Pancreas (tissue), 10 donors: ENCODE measurements at regions not wholly inside any gene's neighbourhood (a gene's known extent, or its start where the extent isn't known, plus 50 kb on each side); places are given as distances from the start of the nearest gene placed in this dataset.

Experiments used
- ATAC-seq, 4 donors: fragments of 200-7000 bp; cut with Tn5 transposase; one replicate each; pipeline versions ENCODE4 v1.8.0 to v1.9.1; 2020; ENCODE audit warnings: mild to moderate bottlenecking in 4 of 4, moderate library complexity in 4 of 4
- DNase-seq, 6 donors: peaks; one replicate each; pipeline ENCODE4 v3.0.0-alpha.2; 2020
- FAIRE-seq: peaks from 2 replicates; lab custom pipeline; 2012; peaks lifted over from hg19 to GRCh38; lab: Jason Lieb, UNC
- H3K27ac ChIP-seq, 4 donors: fragments of 200-600 bp; sonication (generic); 1 replicate in 3 of 4; 2 replicates in 1 of 4; pipeline versions ENCODE4 v1.5.0 to v1.8.0; 2020
- H3K27me3 ChIP-seq, 4 donors: fragments of 200-600 bp; one replicate each; pipeline ENCODE4 v1.8.0; 2021
- H3K36me3 ChIP-seq, 3 donors: fragments of 200-600 bp; sonication (generic) in 1 of 3; one replicate each; pipeline versions ENCODE4 v1.5.0 to v1.8.0; 2020 to 2021
- H3K4me1 ChIP-seq, 3 donors: fragments of 200-600 bp; one replicate each; pipeline ENCODE4 v1.8.0; 2021
- H3K4me3 ChIP-seq, 4 donors: fragments of 200-600 bp; sonication (generic) in 2 of 4; one replicate each; pipeline versions ENCODE4 v1.5.0 to v1.8.0; 2020 to 2021
- H3K9me3 ChIP-seq, 4 donors: fragments of 200-600 bp; one replicate each; pipeline ENCODE4 v1.8.0; 2021
- WGBS, 2 donors: extraction: QIAGEN DNeasy Blood & Tissue Kit; methylation state at CpG; one replicate each; pipeline ENCODE4 v1.1.7; 2013; 5-methylcytosine and 5-hydroxymethylcytosine counted together
- intact Hi-C, 3 donors: fragments of 100-400 bp; cut with DNase I; formaldehyde crosslinking; loops; one replicate each; pipeline versions ENCODE4 v1.11.1 to v1.14.2; 2022
- TF ChIP-seq, protein P1 (sequence below), 4 donors: fragments of 200-600 bp; sonication (generic) in 3 of 4; IDR thresholded peaks; one replicate each; pipeline versions ENCODE4 v1.5.0 to v1.8.0; 2021; ENCODE audit warnings: antibody characterized with exemption in 4 of 4
- donor health status: healthy with polysubstance abuse.
- donor health status: DM: no; HTN: no; CAD: no; lungs with moderate emphysema.
- donor health status: DM: no; HTN: no; CAD: no.
- donor health status: control.
- donor health status: control.
- donor health status: Bipolar disorder and iron deficiency.
- donor health status: DM: yes; HTN: yes; CAD: no.
- donor health status: DM: no; HTN: no; CAD: no.
- donor health status: DM: no; HTN: no; CAD: no.
- donor health status: DM: yes; HTN: yes; CAD: no.

DNA sequence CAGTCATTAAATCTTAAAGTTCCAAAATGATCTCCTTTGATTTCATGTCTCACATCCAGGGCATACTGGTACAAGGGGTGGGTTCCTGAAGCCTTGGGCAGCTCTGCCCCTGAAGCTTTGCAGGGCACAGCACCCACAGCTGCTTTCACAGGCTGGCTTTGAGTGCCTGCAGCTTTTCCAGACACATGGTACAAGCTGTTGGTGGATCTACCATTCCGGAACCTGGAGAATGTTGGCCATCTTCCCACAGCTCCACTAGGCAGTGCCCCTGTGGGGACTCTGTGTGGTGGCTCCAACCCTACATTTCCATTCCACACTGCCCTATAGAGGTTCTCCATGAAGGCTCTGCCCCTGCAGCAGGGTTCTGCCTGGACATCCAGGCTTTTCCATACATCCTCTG, 211.1 kb upstream of the THBS1 start:
- no peak for DNase-seq
- Histone ChIP-seq H3K27me3 (no peaks in the 10 kb centered on the region), H3K27ac (no peak overlapping the region), H3K9me3 (no peaks in the 10 kb centered on the region), H3K4me1 (no peaks in the 10 kb centered on the region), H3K4me3 (no peak overlapping the region), H3K36me3 (no peaks in the 10 kb centered on the region)
- TF ChIP-seq, protein P1, sequence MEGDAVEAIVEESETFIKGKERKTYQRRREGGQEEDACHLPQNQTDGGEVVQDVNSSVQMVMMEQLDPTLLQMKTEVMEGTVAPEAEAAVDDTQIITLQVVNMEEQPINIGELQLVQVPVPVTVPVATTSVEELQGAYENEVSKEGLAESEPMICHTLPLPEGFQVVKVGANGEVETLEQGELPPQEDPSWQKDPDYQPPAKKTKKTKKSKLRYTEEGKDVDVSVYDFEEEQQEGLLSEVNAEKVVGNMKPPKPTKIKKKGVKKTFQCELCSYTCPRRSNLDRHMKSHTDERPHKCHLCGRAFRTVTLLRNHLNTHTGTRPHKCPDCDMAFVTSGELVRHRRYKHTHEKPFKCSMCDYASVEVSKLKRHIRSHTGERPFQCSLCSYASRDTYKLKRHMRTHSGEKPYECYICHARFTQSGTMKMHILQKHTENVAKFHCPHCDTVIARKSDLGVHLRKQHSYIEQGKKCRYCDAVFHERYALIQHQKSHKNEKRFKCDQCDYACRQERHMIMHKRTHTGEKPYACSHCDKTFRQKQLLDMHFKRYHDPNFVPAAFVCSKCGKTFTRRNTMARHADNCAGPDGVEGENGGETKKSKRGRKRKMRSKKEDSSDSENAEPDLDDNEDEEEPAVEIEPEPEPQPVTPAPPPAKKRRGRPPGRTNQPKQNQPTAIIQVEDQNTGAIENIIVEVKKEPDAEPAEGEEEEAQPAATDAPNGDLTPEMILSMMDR (IDR thresholded peaks at IDR 0.05), result no peak
- ATAC-seq, result no peak
- intact Hi-C loops, result no loop called here
- FAIRE-seq, result no peak
- WGBS, 2 donors, result 96 to 98% methylated on average over 1 of the region's 1 CpG

DNA sequence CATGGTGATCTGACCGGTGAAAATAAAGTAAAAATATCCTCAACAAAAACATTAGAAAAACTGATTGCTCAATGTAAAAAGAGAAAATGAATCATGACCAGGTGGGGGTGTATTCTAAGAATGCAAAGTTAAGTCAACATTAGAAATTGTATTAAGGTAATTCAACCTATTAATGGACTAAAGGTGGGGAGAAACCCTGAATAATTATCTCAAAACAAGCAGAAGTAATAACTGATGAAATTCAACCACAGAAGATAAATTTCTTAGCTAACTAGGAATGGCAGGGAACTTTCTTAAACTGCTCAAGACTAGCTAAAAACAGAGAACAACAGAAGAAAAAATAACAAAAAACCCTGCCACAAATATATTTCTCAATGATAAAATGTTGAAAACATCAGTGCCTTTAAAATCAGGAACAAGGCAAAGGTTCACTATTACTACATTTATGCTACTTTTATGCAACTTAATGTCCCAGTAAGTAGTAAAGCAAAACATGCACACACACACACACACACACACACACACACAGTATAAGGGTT, 204.4 kb upstream of the THBS1 start:
- WGBS, 2 donors, result 87 to 95% methylated on average over 1 of the region's 1 CpG
- no peak overlapping the region for H3K4me3 ChIP-seq
- FAIRE-seq (no peak), ATAC-seq (peak in 1 of 4 donors; percentile 35), DNase-seq (no peak)
- no peaks in the 10 kb centered on the region for H3K9me3 ChIP-seq
- no peaks in the 10 kb centered on the region for H3K4me1 ChIP-seq
- H3K36me3 ChIP-seq, result no peaks in the 10 kb centered on the region
- no peak overlapping the region for H3K27ac ChIP-seq
- TF ChIP-seq, protein P1 (IDR thresholded peaks at IDR 0.05), result no peak
- H3K27me3 ChIP-seq, result no peaks in the 10 kb centered on the region
- intact Hi-C loops, result no loop called here

DNA sequence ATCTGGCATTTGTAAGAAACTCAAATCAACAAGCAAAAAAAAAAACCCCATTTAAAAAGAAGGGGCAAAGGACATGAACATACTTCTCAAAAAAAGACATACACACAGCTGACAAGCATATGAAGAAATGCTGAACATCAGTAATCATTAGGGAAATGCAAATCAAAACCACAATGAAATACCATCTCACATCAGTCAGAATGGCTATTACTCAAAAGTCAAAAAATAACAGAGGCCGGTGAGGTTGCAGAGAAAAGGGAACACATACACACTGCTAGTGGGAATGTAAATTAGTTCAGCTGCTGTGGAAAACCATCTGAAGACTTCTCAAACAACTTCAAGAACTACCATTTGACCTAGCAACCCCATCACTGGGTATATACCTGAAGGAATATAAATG, 199.4 kb upstream of the THBS1 start:
- H3K4me1 ChIP-seq, result no peaks in the 10 kb centered on the region
- TF ChIP-seq, protein P1 (IDR thresholded peaks at IDR 0.05), result no peak
- DNase-seq (no peak), ATAC-seq (no peak), FAIRE-seq (no peak)
- 89 to 100% methylated on average over 1 of the region's 1 CpG for WGBS, 2 donors
- H3K4me3 ChIP-seq, result no peak overlapping the region
- no peaks in the 10 kb centered on the region for H3K27me3 ChIP-seq
- H3K9me3 ChIP-seq, result no peaks in the 10 kb centered on the region
- intact Hi-C loops, result no loop called here
- H3K36me3 ChIP-seq, result no peaks in the 10 kb centered on the region
- no peak overlapping the region for H3K27ac ChIP-seq

DNA sequence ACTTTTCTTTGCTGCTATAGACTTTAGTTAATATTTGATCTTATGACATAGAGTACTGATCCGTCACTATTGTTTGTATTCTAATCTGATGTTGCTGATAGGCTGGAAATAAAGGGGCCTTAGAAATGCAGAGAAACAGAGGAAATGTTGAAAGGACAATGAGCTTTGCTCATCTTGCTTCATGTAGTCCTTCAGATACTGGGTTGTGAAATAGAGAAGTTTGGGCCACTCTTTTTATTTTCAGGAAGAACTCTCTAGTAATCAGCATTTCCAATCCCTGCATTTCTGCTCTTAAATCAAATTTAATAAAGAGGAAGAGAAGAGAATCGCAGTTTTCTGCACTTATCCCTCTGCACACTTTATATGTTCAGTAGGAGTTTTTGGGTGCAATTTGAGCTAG, 192.8 kb upstream of the THBS1 start:
- TF ChIP-seq, protein P1 (IDR thresholded peaks at IDR 0.05), result no peak
- H3K4me1 ChIP-seq, result peaks cover 0 to 6% (median 0%) of the 10 kb centered on the region in 3 donors
- no peaks in the 10 kb centered on the region for H3K27me3 ChIP-seq
- ATAC-seq (peak in 2 of 4 donors; percentile 29 to 43), FAIRE-seq (no peak), DNase-seq (no peak)
- H3K9me3 ChIP-seq, result no peaks in the 10 kb centered on the region
- no peaks in the 10 kb centered on the region for H3K36me3 ChIP-seq
- intact Hi-C loops, result no loop called here
- no peak overlapping the region for H3K27ac ChIP-seq
- 40 to 42% methylated on average over 2 of the region's 2 CpGs for WGBS, 2 donors
- no peak overlapping the region for H3K4me3 ChIP-seq

DNA sequence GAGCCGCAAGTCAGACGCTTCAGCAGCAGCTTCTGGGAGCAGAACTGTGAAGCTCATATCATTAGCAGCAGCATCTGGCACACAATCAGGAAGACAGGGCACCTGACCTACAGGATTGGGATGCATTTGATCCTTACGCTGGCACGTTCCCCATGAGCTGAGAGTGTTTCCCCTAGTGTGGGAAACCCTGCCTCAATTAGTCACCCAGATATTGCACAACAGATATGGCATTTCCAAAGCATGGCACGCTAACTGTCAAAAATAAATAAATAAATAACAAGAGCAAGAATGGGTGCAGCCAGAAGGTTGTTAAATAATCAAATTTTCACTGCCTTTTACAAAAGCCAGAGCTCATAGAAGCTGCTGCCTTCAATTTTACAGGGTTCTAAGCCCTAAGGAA, 189.6 kb upstream of the THBS1 start:
- intact Hi-C loops, result no loop called here
- Histone ChIP-seq H3K27ac (no peak overlapping the region), H3K27me3 (no peaks in the 10 kb centered on the region), H3K9me3 (no peaks in the 10 kb centered on the region), H3K36me3 (no peaks in the 10 kb centered on the region), H3K4me1 (peaks cover 8 to 20% (median 11%) of the 10 kb centered on the region in 3 donors), H3K4me3 (no peak overlapping the region)
- TF ChIP-seq, protein P1 (IDR thresholded peaks at IDR 0.05), result no peak
- DNase-seq (peak in 3 of 6 donors; percentile 18 to 33 (median 23)), ATAC-seq (peak; percentile 31 to 66 (median 46)), FAIRE-seq (no peak)
- 70% methylated on average over 5 of the region's 5 CpGs for WGBS, 2 donors
